Calu3 (cell line): ENCODE measurements at regions not wholly inside any gene's neighbourhood (a gene's known extent, or its start where the extent isn't known, plus 50 kb on each side); places are given as distances from the start of the nearest gene placed in this dataset.

ENCODE experiments used
- BruUV-seq: library from RNA; stranded (reverse); fragments of 400-500 nt; replicated peaks from 2 replicates; lab custom pipeline; 2021; lab: Mats Ljungman, UMichigan
- CTCF ChIA-PET: fragments of 300-600 bp; sonication (Branson Sonifier 250); formaldehyde crosslinking; loops from one replicate; lab custom pipeline; 2022; ENCODE audit warnings: antibody characterized with exemption; lab: Charles Lee
- DNase-seq: peaks from one replicate; pipeline ENCODE4 v3.0.0; 2022
- H3K27ac Mint-ChIP-seq: one replicate; pipeline ENCODE4 v1.8.0; 2022; ENCODE audit warnings: mixed read lengths; ENCODE audit not compliant: unreplicated experiment
- H3K27me3 Mint-ChIP-seq: one replicate; pipeline ENCODE4 v1.8.0; 2022; ENCODE audit warnings: mixed read lengths; ENCODE audit not compliant: unreplicated experiment
- H3K36me3 Mint-ChIP-seq: one replicate; pipeline ENCODE4 v1.8.0; 2022; ENCODE audit warnings: mild to moderate bottlenecking, moderate library complexity, mixed read lengths; ENCODE audit not compliant: insufficient read depth, unreplicated experiment
- H3K4me1 Mint-ChIP-seq: one replicate; pipeline ENCODE4 v1.8.0; 2022; ENCODE audit warnings: mild to moderate bottlenecking, low read depth, mixed read lengths; ENCODE audit not compliant: unreplicated experiment
- H3K4me3 Mint-ChIP-seq: one replicate; pipeline ENCODE4 v1.8.0; 2022; ENCODE audit warnings: mild to moderate bottlenecking, low read depth, moderate library complexity, mixed read lengths; ENCODE audit not compliant: unreplicated experiment
- H3K9me3 Mint-ChIP-seq: one replicate; pipeline ENCODE4 v1.8.0; 2022; ENCODE audit warnings: low read depth, mixed read lengths; ENCODE audit not compliant: unreplicated experiment
- CTCF ChIP-seq: fragments of 200-600 bp; IDR thresholded peaks from one replicate; pipeline ENCODE4 v1.8.0; 2022; ENCODE audit warnings: antibody characterized with exemption; ENCODE audit not compliant: unreplicated experiment
- intact Hi-C: fragments of 100-400 bp; cut with micrococcal nuclease; formaldehyde crosslinking; loops from one replicate; pipeline ENCODE4 v1.10.0; 2022; ENCODE audit not compliant: unreplicated experiment

- Mint-ChIP-seq H3K27me3 (no peaks in the 10 kb centered on the region), H3K9me3 (no peaks in the 10 kb centered on the region), H3K4me3 (no peak overlapping the region), H3K4me1 (peaks cover 11% of the 10 kb centered on the region), H3K36me3 (no peaks in the 10 kb centered on the region), H3K27ac (no peak overlapping the region)
- intact Hi-C loops, result loop anchor here (10.0 kb wide), 1 partner anchor 599 kb away; the partner anchor contains the start of gene PRDM1
- no peak for DNase-seq
- CTCF ChIA-PET, result no interaction called here
- no TSS peak for BruUV-seq
- TF ChIP-seq CTCF, result no peak
Observed at GRCh38 chr6:105485456-105485855, 82.6 kb upstream of the PREP start.

GRCh38 chr6:105484238-105485161 is 81.6 kb upstream of the PREP start:
- intact Hi-C loops, result loop anchor here (1.0 to 10.0 kb wide), 4 partner anchors 248 to 817 kb away; partner anchors contain the start of gene PRDM1
- no peaks in the 10 kb centered on the region for H3K36me3 Mint-ChIP-seq
- H3K27ac Mint-ChIP-seq, result no peak overlapping the region
- BruUV-seq, result no TSS peak
- H3K27me3 Mint-ChIP-seq, result no peaks in the 10 kb centered on the region
- no peak overlapping the region for H3K4me3 Mint-ChIP-seq
- H3K9me3 Mint-ChIP-seq, result no peaks in the 10 kb centered on the region
- CTCF ChIA-PET, result interaction anchor here (1.1 kb wide), 1 partner anchor 739 kb away, joined by 4 read pairs; no protein-coding TSS in a partner anchor
- H3K4me1 Mint-ChIP-seq, result peaks cover 11% of the 10 kb centered on the region
- DNase-seq, result no peak
- peak; percentile 57 for TF ChIP-seq CTCF

- H3K27ac Mint-ChIP-seq, result no peak overlapping the region
- H3K27me3 Mint-ChIP-seq, result no peaks in the 10 kb centered on the region
- no peaks in the 10 kb centered on the region for H3K9me3 Mint-ChIP-seq
- H3K36me3 Mint-ChIP-seq, result no peaks in the 10 kb centered on the region
- no peak for DNase-seq
- peaks cover 11% of the 10 kb centered on the region for H3K4me1 Mint-ChIP-seq
- intact Hi-C loops, result loop anchor here (5.0 to 10.0 kb wide), 2 partner anchors 249 to 601 kb away; partner anchors contain the start of gene PRDM1
- no peak for TF ChIP-seq CTCF
- no TSS peak for BruUV-seq
- CTCF ChIA-PET, result interaction anchor here (0.7 to 1.1 kb wide), 2 partner anchors 144 to 740 kb away, joined by 3 to 4 read pairs; no protein-coding TSS in a partner anchor
- H3K4me3 Mint-ChIP-seq, result no peak overlapping the region
Observed at GRCh38 chr6:105483492-105483891, 80.6 kb upstream of the PREP start.

- CTCF ChIA-PET, result interaction anchor here (0.7 kb wide), 1 partner anchor 145 kb away, joined by 3 read pairs; no protein-coding TSS in a partner anchor
- H3K27ac Mint-ChIP-seq, result no peak overlapping the region
- H3K27me3 Mint-ChIP-seq, result no peaks in the 10 kb centered on the region
- TF ChIP-seq CTCF, result no peak
- H3K36me3 Mint-ChIP-seq, result no peaks in the 10 kb centered on the region
- no peaks in the 10 kb centered on the region for H3K9me3 Mint-ChIP-seq
- no TSS peak for BruUV-seq
- no peak for DNase-seq
- H3K4me1 Mint-ChIP-seq, result peaks cover 11% of the 10 kb centered on the region
- H3K4me3 Mint-ChIP-seq, result no peak overlapping the region
- intact Hi-C loops, result loop anchor here (5.0 to 10.0 kb wide), 2 partner anchors 249 to 602 kb away; partner anchors contain the start of gene PRDM1
Observed at GRCh38 chr6:105482921-105483320, 80.0 kb upstream of the PREP start.
